Upper lobe of right lung (tissue), 1 donor: ENCODE measurements at regions not wholly inside any gene's neighbourhood (a gene's known extent, or its start where the extent isn't known, plus 50 kb on each side); places are given as distances from the start of the nearest gene placed in this dataset.

ENCODE experiments used
- ATAC-seq: fragments of 200-7000 bp; cut with Tn5 transposase; one replicate; pipeline ENCODE4 v1.9.1; 2020; ENCODE audit warnings: mild to moderate bottlenecking, moderate library complexity
- DNase-seq: peaks from one replicate; pipeline ENCODE4 v3.0.0-alpha.2; 2020
- H3K27ac ChIP-seq: fragments of 200-600 bp; one replicate; pipeline ENCODE4 v1.8.0; 2022
- H3K27me3 ChIP-seq: fragments of 200-600 bp; one replicate; pipeline ENCODE4 v1.8.0; 2022; ENCODE audit warnings: mild to moderate bottlenecking
- H3K36me3 ChIP-seq: fragments of 200-600 bp; one replicate; pipeline ENCODE4 v1.8.0; 2022
- H3K4me1 ChIP-seq: fragments of 200-600 bp; one replicate; pipeline ENCODE4 v1.8.0; 2022
- H3K4me3 ChIP-seq: fragments of 200-600 bp; one replicate; pipeline ENCODE4 v1.8.0; 2022; ENCODE audit warnings: mild to moderate bottlenecking
- H3K9me3 ChIP-seq: fragments of 200-600 bp; one replicate; pipeline ENCODE4 v1.8.0; 2022
- CTCF ChIP-seq: fragments of 200-600 bp; IDR thresholded peaks from one replicate; pipeline ENCODE4 v1.8.0; 2022; ENCODE audit warnings: antibody characterized with exemption
- intact Hi-C: fragments of 100-400 bp; cut with DNase I; formaldehyde crosslinking; loops from one replicate; pipeline ENCODE4 v1.11.0; 2022
- donor health status: DM: no; HTN: yes; CAD: no; lungs with severe emphysema.

GRCh38 chr12:91618281-91618680 is 435.7 kb upstream of the DCN start:
- Histone ChIP-seq H3K9me3 (no peaks in the 10 kb centered on the region), H3K27ac (no peak overlapping the region), H3K27me3 (no peaks in the 10 kb centered on the region), H3K36me3 (no peaks in the 10 kb centered on the region), H3K4me3 (no peak overlapping the region), H3K4me1 (no peaks in the 10 kb centered on the region)
- DNase-seq (no peak), ATAC-seq (no peak)
- intact Hi-C loops: no loop called here
- no peak for TF ChIP-seq CTCF

DNA sequence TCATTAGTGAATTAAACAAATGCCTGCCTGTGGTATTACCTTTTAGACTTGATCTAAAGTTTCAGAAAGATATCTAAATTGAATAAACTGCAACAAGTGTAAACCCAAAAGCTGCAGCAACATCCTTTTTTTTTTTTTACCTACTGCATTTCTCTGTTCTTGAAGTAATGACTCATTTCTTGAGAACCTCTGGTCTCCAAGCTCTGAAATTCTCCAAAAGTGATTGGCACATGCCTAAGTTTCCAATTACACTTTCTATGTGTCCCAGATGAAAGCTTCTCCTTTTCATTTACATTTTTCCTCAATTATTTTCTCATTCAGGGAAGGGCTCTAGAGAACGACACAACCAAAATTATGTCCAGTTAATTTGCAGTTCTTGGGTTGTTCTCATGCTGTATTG is 435.2 kb upstream of the DCN start:
- Histone ChIP-seq H3K4me1 (no peaks in the 10 kb centered on the region), H3K27ac (no peak overlapping the region), H3K4me3 (no peak overlapping the region), H3K27me3 (no peaks in the 10 kb centered on the region), H3K9me3 (no peaks in the 10 kb centered on the region), H3K36me3 (no peaks in the 10 kb centered on the region)
- TF ChIP-seq CTCF: no peak
- no peak for ATAC-seq
- no peak for DNase-seq
- intact Hi-C loops: no loop called here

DNA sequence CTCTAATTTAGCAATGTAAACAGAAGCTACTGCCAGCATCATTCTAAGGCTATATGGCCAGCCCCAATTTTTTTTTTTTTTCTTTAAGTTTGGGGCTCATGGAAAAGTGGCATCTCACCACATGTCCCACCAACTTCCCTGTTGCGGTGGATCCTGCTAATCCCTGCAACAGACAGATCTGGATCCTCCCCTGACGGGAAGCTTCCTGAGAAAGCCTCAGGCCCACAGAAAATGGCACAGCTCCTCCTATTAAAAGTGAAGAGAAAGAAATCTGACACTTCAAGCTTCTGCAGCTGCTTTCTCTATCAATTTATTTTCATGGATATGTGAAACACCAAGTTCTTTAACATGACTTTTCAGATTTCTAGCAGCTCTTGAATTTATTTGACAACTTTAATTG is 433.8 kb upstream of the DCN start:
- no peak for DNase-seq
- no peak for TF ChIP-seq CTCF
- no peak overlapping the region for H3K4me3 ChIP-seq
- ATAC-seq: no peak
- H3K4me1 ChIP-seq: no peaks in the 10 kb centered on the region
- H3K27ac ChIP-seq: no peak overlapping the region
- no peaks in the 10 kb centered on the region for H3K27me3 ChIP-seq
- intact Hi-C loops: no loop called here
- H3K36me3 ChIP-seq: no peaks in the 10 kb centered on the region
- no peaks in the 10 kb centered on the region for H3K9me3 ChIP-seq

- TF ChIP-seq CTCF: no peak
- intact Hi-C loops: no loop called here
- no peak for ATAC-seq
- H3K9me3 ChIP-seq: no peaks in the 10 kb centered on the region
- H3K4me3 ChIP-seq: no peak overlapping the region
- H3K36me3 ChIP-seq: no peaks in the 10 kb centered on the region
- H3K27ac ChIP-seq: no peak overlapping the region
- no peaks in the 10 kb centered on the region for H3K4me1 ChIP-seq
- no peaks in the 10 kb centered on the region for H3K27me3 ChIP-seq
- DNase-seq: no peak
These were observed 430.7 kb upstream of the DCN start for GRCh38 chr12:91613223-91613779.

- TF ChIP-seq CTCF: no peak
These were observed 427.9 kb upstream of the DCN start for GRCh38 chr12:91610561-91610960.

DNA sequence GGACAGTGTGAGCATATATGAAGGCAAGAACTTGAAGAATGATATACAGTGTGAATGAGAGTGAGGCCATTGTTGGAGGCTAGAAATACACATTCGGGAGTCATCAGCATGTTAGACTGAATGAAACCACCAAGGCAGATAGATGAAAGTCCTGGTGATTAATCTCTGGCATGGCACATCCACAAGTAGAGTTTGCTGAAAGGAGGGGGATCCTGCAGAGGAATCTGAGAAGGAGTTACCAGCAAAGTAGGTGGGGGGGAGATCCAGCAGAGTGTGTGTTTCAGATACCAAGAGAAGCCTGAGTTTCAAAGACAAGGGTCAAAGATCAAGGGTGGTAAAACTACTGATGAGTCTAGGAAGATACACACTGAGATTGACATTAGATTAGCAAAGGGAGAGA is 426.7 kb upstream of the DCN start:
- ATAC-seq (no peak), DNase-seq (no peak)
- no peak overlapping the region for H3K4me3 ChIP-seq
- no peak overlapping the region for H3K27ac ChIP-seq
- intact Hi-C loops: no loop called here
- no peaks in the 10 kb centered on the region for H3K4me1 ChIP-seq
- no peaks in the 10 kb centered on the region for H3K27me3 ChIP-seq
- H3K9me3 ChIP-seq: no peaks in the 10 kb centered on the region
- no peak for TF ChIP-seq CTCF
- H3K36me3 ChIP-seq: no peaks in the 10 kb centered on the region

More at GRCh38 chr12:91610561-91610960, 427.9 kb upstream of the DCN start:
- no peak overlapping the region for H3K27ac ChIP-seq
- intact Hi-C loops: no loop called here
- H3K9me3 ChIP-seq: no peaks in the 10 kb centered on the region
- no peaks in the 10 kb centered on the region for H3K4me1 ChIP-seq
- DNase-seq (no peak), ATAC-seq (no peak)
- H3K4me3 ChIP-seq: no peak overlapping the region
- no peaks in the 10 kb centered on the region for H3K36me3 ChIP-seq
- no peaks in the 10 kb centered on the region for H3K27me3 ChIP-seq
